ENCODE measurements at regions not wholly inside any gene's neighbourhood (a gene's known extent, or its start where the extent isn't known, plus 50 kb on each side); places are given as distances from the start of the nearest gene placed in this dataset.

DNA sequence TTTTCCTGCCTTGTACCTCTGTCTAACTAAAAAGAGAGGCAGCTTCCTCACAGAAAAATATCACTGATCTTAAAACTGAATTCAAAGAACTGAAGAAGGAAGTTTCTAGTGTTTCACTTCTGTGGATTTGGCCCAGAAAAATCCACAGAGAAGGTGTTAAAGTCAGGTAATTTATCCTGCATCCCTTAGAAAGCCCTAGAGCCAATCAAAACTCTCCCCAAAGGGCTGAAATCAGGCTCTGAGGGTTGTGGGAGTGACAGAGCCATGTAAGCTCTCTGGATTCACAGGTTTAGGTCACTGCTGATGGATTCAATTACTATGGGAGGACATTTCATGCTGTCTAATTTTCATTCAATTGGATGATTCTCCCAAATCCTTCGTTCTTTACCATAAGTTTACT, 152.3 kb downstream of the OR2B2 start:
- dilution Hi-C loops (cut with MboI; ENCODE audit: extremely low pct_ligation_motif_present, low sequenced_read_pairs) (no loop called here), intact Hi-C loops (cut with micrococcal nuclease) (loop anchor here (10.0 kb wide), 1 partner anchor 465 kb away; no protein-coding TSS in a partner anchor)
- no peak overlapping the region for H3K4me2 ChIP-seq (ENCODE audit: insufficient read depth, low read length)
- H3K27ac ChIP-seq (ENCODE audit: insufficient read depth, low read depth, low read length): no peak overlapping the region
- DNase-seq (ENCODE audit: low read depth, low spot score) (no peak), FAIRE-seq (no peak)
- no peaks in the 10 kb centered on the region for H3K4me1 ChIP-seq (ENCODE audit: control insufficient read depth, extremely low read depth, insufficient read depth, low read length)
- H3K9ac ChIP-seq (replicated peaks; ENCODE audit: extremely low read depth, insufficient read depth, low read length): no peak overlapping the region
- ChIA-PET POLR2A (no interaction called here), CTCF (interaction anchor here (1.5 to 6.0 kb wide), 3 partner anchors 12 to 600 kb away, joined by 3 to 58 read pairs (median 9); no protein-coding TSS in a partner anchor)
- H3K9me3 ChIP-seq (replicated peaks; ENCODE audit: control insufficient read depth, insufficient read depth, low read length): no peaks in the 10 kb centered on the region
- H3K79me2 ChIP-seq (ENCODE audit: control insufficient read depth, insufficient read depth, low read length): no peaks in the 10 kb centered on the region
- no TSS peak for BruUV-seq (replicated peaks)
- H4K20me1 ChIP-seq (replicated peaks; ENCODE audit: control insufficient read depth, extremely low read depth, insufficient read depth, low read length): no peaks in the 10 kb centered on the region
- TF ChIP-seq FOS (IDR thresholded peaks at IDR 0.05; ENCODE audit: borderline replicate concordance, insufficient read depth, low read length) (no peak), MYC (IDR thresholded peaks at IDR 0.05; ENCODE audit: low read depth, low read length) (no peak), JUN (IDR thresholded peaks at IDR 0.05; ENCODE audit: borderline replicate concordance, insufficient read depth, insufficient read length, low read depth) (no peak), GATA2 (IDR thresholded peaks at IDR 0.05; ENCODE audit: insufficient read depth, insufficient read length, low read depth, low read length) (no peak), POLR2AphosphoS5 (IDR thresholded peaks at IDR 0.05; ENCODE audit: insufficient read depth, low read depth, low read length) (no peak), POLR2A (IDR thresholded peaks at IDR 0.05; ENCODE audit: low read depth, low read length) (no peak), EZH2 (IDR thresholded peaks at IDR 0.05; ENCODE audit: borderline replicate concordance, low read depth, low read length, severe bottlenecking) (no peak)
- TF ChIP-seq, protein P1, sequence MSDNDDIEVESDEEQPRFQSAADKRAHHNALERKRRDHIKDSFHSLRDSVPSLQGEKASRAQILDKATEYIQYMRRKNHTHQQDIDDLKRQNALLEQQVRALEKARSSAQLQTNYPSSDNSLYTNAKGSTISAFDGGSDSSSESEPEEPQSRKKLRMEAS (IDR thresholded peaks at IDR 0.05; ENCODE audit: insufficient read depth, insufficient read length): no peak
- TF ChIP-seq, protein P2, sequence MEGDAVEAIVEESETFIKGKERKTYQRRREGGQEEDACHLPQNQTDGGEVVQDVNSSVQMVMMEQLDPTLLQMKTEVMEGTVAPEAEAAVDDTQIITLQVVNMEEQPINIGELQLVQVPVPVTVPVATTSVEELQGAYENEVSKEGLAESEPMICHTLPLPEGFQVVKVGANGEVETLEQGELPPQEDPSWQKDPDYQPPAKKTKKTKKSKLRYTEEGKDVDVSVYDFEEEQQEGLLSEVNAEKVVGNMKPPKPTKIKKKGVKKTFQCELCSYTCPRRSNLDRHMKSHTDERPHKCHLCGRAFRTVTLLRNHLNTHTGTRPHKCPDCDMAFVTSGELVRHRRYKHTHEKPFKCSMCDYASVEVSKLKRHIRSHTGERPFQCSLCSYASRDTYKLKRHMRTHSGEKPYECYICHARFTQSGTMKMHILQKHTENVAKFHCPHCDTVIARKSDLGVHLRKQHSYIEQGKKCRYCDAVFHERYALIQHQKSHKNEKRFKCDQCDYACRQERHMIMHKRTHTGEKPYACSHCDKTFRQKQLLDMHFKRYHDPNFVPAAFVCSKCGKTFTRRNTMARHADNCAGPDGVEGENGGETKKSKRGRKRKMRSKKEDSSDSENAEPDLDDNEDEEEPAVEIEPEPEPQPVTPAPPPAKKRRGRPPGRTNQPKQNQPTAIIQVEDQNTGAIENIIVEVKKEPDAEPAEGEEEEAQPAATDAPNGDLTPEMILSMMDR (IDR thresholded peaks at IDR 0.05; ENCODE audit: extremely low read depth in 1 of 2, insufficient read depth in 1 of 2, low read depth in 1 of 2, low read length in 2 of 2): no peak
- no peaks in the 10 kb centered on the region for H3K36me3 ChIP-seq (ENCODE audit: control insufficient read depth in 2 of 2, extremely low read depth in 1 of 2, insufficient read depth in 2 of 2, low read length in 2 of 2)
- peaks cover 42 to 44% of the 10 kb centered on the region in 2 experiments for H3K27me3 ChIP-seq (ENCODE audit: control insufficient read depth in 2 of 2, insufficient read depth in 2 of 2, low read length in 2 of 2)
- H3K9me1 ChIP-seq (replicated peaks; ENCODE audit: control insufficient read depth, extremely low read depth, insufficient read depth, low read length): no peaks in the 10 kb centered on the region
- H2AFZ ChIP-seq (ENCODE audit: low read depth, low read length): no peak overlapping the region
- H3K4me3 ChIP-seq (replicated peaks in 1 of 3; ENCODE audit: insufficient read depth in 1 of 3, low read depth in 1 of 3, low read length in 3 of 3): no peak overlapping the region

Data from endothelial cell of umbilical vein (primary cell).